Cardiac septum (tissue), 1 donor: ENCODE measurements at regions not wholly inside any gene's neighbourhood (a gene's known extent, or its start where the extent isn't known, plus 50 kb on each side); places are given as distances from the start of the nearest gene placed in this dataset.

ENCODE experiments used
- DNase-seq: peaks from one replicate; pipeline ENCODE4 v3.0.0-alpha.2; 2020; ENCODE audit warnings: low spot score
- intact Hi-C: fragments of 100-400 bp; cut with DNase I; formaldehyde crosslinking; loops from one replicate; pipeline ENCODE4 v1.14.0; 2022
- donor health status: DM: no; HTN: no; CAD: no.

DNA sequence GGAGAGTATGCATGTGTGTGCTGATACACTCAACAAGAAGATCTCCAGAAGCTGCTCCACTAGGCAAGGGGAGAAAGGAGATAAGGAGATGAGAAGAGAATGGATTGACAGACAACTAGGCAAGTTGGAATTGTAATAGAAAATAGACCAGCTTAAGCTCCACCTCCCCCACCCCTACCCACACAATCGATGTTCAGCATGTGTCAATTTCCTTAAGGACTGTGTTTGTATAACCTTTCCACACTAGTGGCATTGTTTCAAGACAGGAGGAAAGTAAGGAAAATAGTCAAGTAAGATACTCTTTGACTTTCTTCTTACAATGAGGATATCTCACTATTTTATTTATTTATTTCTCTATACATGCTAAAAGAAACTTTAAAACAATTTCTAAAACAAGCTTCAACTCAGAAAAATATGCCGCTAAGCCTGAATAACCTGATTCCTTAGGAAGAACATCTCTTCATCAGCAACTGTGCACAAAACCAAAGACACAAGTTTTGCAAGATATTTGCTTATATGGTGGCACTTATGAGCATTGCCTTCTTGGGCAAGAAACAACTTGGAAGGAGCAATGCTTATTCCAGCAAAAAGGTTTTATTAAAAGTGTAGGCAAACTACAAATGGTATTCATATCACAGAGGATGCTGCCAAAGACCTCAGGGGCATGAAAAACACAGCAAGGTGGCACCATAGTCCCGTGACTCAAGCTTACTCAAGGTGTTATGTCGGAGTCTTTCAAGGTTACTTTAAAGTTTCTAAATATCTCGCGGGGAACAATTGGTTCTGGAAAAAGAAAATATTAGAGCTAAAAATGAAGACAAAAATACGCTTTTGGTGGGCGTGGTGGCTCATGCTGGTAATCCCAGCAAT lies 249.1 kb downstream of the COL12A1 start:
- intact Hi-C loops = no loop called here
- DNase-seq = no peak

GRCh38 chr6:74953708-74954107 lies 252.1 kb downstream of the COL12A1 start:
- no peak for DNase-seq
- intact Hi-C loops = no loop called here

DNA sequence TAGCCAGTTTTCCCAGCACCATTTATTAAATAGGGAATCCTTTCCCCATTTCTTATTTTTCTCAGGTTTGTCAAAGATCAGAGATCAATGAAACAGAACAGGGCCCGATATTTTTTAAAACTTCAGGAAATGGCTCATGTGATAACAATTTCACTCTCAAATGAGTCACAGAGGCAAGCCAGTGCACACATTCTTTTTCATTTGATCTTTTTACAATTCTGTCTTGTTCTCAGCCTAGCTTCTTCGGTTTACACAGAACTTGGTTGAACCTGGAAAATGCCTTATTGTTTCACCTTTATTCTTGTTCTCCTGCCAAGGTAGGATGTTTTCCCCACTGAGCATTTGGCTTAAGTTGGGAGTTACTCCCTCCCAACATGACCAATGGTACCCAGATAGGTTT lies 258.9 kb downstream of the COL12A1 start:
- DNase-seq = no peak

GRCh38 chr6:74942130-74942529 lies 263.7 kb downstream of the COL12A1 start:
- DNase-seq = no peak
- intact Hi-C loops = no loop called here

More for the DNA sequence above, 258.9 kb downstream of the COL12A1 start:
- intact Hi-C loops = no loop called here

- intact Hi-C loops = no loop called here
- DNase-seq = no peak
Measured at GRCh38 chr6:74941424-74941823, 264.4 kb downstream of the COL12A1 start.

- DNase-seq = no peak
- intact Hi-C loops = no loop called here
Measured at GRCh38 chr6:74939721-74940620, 265.9 kb downstream of the COL12A1 start.

- DNase-seq = no peak
- intact Hi-C loops = no loop called here
Measured at GRCh38 chr6:74939151-74939708, 266.6 kb downstream of the COL12A1 start.

- intact Hi-C loops = no loop called here
- DNase-seq = no peak
Measured at GRCh38 chr6:74937936-74938335, 267.9 kb downstream of the COL12A1 start.

GRCh38 chr6:74936886-74937285 lies 269.0 kb downstream of the COL12A1 start:
- intact Hi-C loops = no loop called here
- no peak for DNase-seq

- intact Hi-C loops = no loop called here
- no peak for DNase-seq
Measured at GRCh38 chr6:74932232-74932888, 273.5 kb downstream of the COL12A1 start.

DNA sequence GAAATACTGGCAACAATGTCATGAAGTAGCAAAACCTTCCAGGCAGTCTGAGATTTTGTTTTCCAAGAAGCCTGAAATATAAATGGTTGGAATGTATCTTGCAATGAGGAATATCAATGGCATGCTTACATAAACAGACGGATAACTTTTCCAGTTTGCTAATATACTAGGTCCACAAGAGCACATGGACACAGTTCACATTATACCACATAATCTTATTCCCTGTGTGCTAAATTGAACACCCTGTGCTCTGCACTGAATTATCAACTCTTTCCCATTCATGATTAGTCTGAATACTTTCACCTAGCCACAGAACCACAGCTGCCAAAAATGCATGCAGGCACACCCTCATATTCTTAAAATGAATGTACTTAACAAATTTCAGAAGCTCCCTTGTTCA lies 274.3 kb downstream of the COL12A1 start:
- no peak for DNase-seq
- intact Hi-C loops = no loop called here

DNA sequence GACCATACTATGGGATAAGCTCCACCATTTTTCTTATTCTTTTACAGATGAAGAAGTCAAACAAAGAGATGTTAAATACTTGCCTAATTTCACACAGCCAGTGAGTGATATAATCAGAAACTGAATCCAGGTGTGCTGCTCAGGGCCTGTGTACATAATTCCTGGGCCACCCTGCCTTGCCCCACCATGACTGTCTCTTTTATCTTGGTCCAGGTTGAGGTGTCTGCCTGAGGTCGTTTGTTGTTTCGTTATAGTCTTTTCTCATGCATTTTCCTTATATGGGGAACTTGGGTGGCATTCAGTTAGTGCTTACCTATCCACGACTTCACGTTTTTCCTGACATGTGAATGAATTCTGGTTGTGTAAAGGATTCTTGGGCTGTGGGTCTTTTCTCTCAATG lies 277.6 kb downstream of the COL12A1 start:
- no peak for DNase-seq
- intact Hi-C loops = no loop called here

GRCh38 chr6:74927299-74927698 lies 278.6 kb downstream of the COL12A1 start:
- DNase-seq = no peak
- intact Hi-C loops = no loop called here

DNA sequence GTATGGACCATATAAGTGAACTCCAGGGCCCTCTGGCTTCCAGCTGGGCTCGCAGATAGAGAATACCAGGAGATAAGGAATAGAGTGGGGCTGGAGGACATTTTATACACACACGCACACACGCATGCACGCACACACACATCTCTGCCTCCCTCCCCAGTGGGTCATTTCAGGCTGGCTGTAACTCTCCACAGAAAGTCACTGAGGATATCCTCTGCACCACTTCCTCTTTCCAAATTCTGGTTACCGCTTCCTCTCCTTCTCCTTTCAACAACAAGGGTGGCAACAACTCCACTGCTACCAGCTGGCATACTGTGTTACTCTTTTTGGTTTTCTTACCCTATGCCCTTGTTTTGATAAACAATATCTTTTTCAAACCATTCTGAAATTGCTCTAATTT lies 280.2 kb downstream of the COL12A1 start:
- no peak for DNase-seq
- intact Hi-C loops = no loop called here

DNA sequence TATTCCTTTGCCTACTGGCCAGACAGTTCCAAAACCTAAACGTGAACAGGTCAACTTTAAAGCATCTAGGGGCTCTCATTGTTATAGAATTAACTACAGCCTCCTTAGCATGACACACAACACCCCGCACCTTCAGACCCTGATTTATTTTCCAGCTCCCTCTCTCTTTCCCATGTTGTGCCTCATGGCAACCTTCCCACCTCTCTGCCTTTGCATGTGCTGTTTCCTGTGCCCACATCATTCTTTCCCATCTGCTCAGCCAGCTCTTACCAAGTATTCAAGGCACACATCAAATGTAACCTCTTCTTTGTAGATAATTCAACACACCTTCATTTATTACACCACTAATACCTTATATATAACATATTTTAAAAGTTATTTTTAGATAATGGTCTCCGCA lies 291.0 kb downstream of the COL12A1 start:
- no peak for DNase-seq
- intact Hi-C loops = no loop called here

GRCh38 chr6:74912234-74912633 lies 293.6 kb downstream of the COL12A1 start:
- intact Hi-C loops = no loop called here
- no peak for DNase-seq

GRCh38 chr6:74902846-74903245 lies 303.0 kb downstream of the COL12A1 start:
- no peak for DNase-seq
- intact Hi-C loops = no loop called here

DNA sequence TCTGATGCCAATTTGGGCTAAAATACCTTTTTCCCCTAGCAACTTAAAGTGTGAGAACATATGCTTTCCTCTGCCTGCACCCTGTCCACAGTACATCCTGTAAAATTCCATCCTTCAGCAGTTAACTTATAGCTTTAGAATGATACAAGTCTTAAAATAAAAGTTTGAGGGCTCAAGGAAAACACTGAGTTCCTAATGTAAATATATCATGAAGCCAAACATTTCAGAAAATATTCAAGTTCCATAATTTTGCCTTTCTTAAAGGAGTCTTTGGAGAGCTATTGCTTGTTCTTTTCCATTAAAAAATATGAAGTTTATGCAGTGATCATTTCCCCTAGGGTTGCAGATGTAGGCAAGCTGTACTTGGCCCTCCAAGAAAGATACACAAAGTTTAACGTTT lies 303.8 kb downstream of the COL12A1 start:
- no peak for DNase-seq
- intact Hi-C loops = no loop called here

- DNase-seq = no peak
- intact Hi-C loops = no loop called here
Measured at GRCh38 chr6:74901576-74901975, 304.3 kb downstream of the COL12A1 start.

DNA sequence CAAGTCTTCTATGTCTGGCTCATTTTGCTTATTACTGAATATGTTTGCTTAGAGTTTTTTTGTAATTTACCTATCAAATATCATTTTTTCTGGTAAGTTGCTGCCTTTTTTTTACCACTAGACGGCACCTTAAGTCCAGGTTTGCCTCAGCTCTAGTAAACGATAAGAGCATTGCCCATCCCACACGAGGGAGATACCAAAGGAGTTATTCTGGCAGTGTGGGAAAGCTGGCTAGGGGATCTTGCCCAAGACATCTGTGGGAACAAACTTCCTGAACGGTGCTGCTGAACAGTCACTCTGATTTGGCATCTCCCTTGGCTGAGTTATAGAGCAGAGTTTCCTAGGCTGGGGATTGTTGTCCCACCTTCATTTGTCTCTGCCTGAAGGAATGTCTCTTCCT lies 306.4 kb downstream of the COL12A1 start:
- DNase-seq = no peak
- intact Hi-C loops = no loop called here
